Stimulated activated CD8-positive, alpha-beta memory T cell treated with anti-CD3 and anti-CD28 coated beads, Interleukin-2, amount 100 ng/mL, for 48 hours (primary cell): ENCODE measurements at regions not wholly inside any gene's neighbourhood (a gene's known extent, or its start where the extent isn't known, plus 50 kb on each side); places are given as distances from the start of the nearest gene placed in this dataset.

Source experiments
- DNase-seq, 2 donors: peaks; one replicate each; pipeline ENCODE4 v3.0.0-alpha.2; 2020; ENCODE audit warnings: low read depth in 2 of 2

GRCh38 chr20:23231561-23232218, 118.9 kb upstream of the NXT1 start:
- no peak for DNase-seq

- DNase-seq: no peak
Observed at GRCh38 chr20:23230766-23231385, 119.7 kb upstream of the NXT1 start.

GRCh38 chr20:23229989-23230388, 120.6 kb upstream of the NXT1 start:
- DNase-seq: no peak

GRCh38 chr20:23228912-23229311, 121.7 kb upstream of the NXT1 start:
- DNase-seq: no peak

- no peak for DNase-seq
Observed at GRCh38 chr20:23227976-23228375, 122.6 kb upstream of the NXT1 start.

GRCh38 chr20:23227274-23227673, 123.3 kb upstream of the NXT1 start:
- no peak for DNase-seq

GRCh38 chr20:23226612-23227265, 123.9 kb upstream of the NXT1 start:
- DNase-seq: no peak

GRCh38 chr20:23225407-23226060, 125.1 kb upstream of the NXT1 start:
- no peak for DNase-seq

- DNase-seq: no peak
Observed at GRCh38 chr20:23224806-23225205, 125.8 kb upstream of the NXT1 start.

GRCh38 chr20:23223908-23224580, 126.5 kb upstream of the NXT1 start:
- DNase-seq: no peak

- DNase-seq: no peak
Observed at GRCh38 chr20:23222531-23223200, 127.9 kb upstream of the NXT1 start.

- DNase-seq: no peak
Observed at GRCh38 chr20:23217023-23217422, 130.9 kb upstream of the CD93 start.

GRCh38 chr20:23215344-23215995, 129.3 kb upstream of the CD93 start:
- DNase-seq: no peak

- no peak for DNase-seq
Observed at GRCh38 chr20:23214903-23215302, 128.8 kb upstream of the CD93 start.

GRCh38 chr20:23212464-23212995, 126.4 kb upstream of the CD93 start:
- no peak for DNase-seq

GRCh38 chr20:23212011-23212410, 125.9 kb upstream of the CD93 start:
- no peak for DNase-seq

GRCh38 chr20:23211164-23211563, 125.0 kb upstream of the CD93 start:
- DNase-seq: no peak

- DNase-seq: no peak
Observed at GRCh38 chr20:23207826-23208540, 121.9 kb upstream of the CD93 start.

- no peak for DNase-seq
Observed at GRCh38 chr20:23206995-23207394, 120.9 kb upstream of the CD93 start.

- no peak for DNase-seq
Observed at GRCh38 chr20:23206061-23206460, 119.9 kb upstream of the CD93 start.
